GM12878 (cell line): ENCODE measurements at regions not wholly inside any gene's neighbourhood (a gene's known extent, or its start where the extent isn't known, plus 50 kb on each side); places are given as distances from the start of the nearest gene placed in this dataset.

Source experiments
- ATAC-seq: fragments of 200-7000 bp; cut with Tn5 transposase; 3 replicates; pipeline ENCODE4 v1.9.1; 2020; ENCODE audit warnings: mild to moderate bottlenecking, moderate library complexity
- BruUV-seq: library from RNA; stranded (reverse); fragments of 400-500 nt; replicated peaks from 2 replicates; lab custom pipeline; 2021; lab: Mats Ljungman, UMichigan
- CTCF ChIA-PET: fragments of 300-600 bp; sonication (Branson Sonifier 250); formaldehyde crosslinking; extraction: SDS; loops from one replicate; lab custom pipeline; 2021; ENCODE audit warnings: inconsistent platforms; lab: Yijun Ruan, JAX
- POLR2A ChIA-PET: fragments of 350-600 bp; formaldehyde crosslinking; extraction: SDS; loops from one replicate; lab custom pipeline; 2021; ENCODE audit warnings: inconsistent platforms; lab: Charles Lee
- RAD21 ChIA-PET: fragments of 300-600 bp; sonication (Branson Sonifier 250); formaldehyde crosslinking; loops from one replicate; lab custom pipeline; 2023; ENCODE audit warnings: antibody characterized with exemption; ENCODE audit not compliant: unreplicated experiment; lab: Charles Lee
- SMC1A ChIA-PET: fragments of 300-600 bp; sonication (Branson Sonifier 250); formaldehyde crosslinking; loops from one replicate; lab custom pipeline; 2023; ENCODE audit not compliant: unreplicated experiment, uncharacterized antibody; lab: Charles Lee
- DNase-seq: peaks from one replicate; pipeline ENCODE4 v3.0.0-alpha.2; 2011; ENCODE audit warnings: low read depth, low spot score
- FAIRE-seq: peaks from 3 replicates; lab custom pipeline; 2011; peaks lifted over from hg19 to GRCh38; lab: Jason Lieb, UNC
- H2AFZ ChIP-seq: 2 replicates; pipeline ENCODE4 v1.6.0; 2011; ENCODE audit warnings: low read depth, low read length, control low read depth; ENCODE audit not compliant: control insufficient read depth
- H3K27ac ChIP-seq: 2 replicates; pipeline ENCODE4 v1.5.1; 2011; ENCODE audit warnings: control low read depth; ENCODE audit not compliant: control insufficient read depth, insufficient read depth
- H3K27me3 ChIP-seq, 2 experiments: replicated peaks in 1 of 2; 2 replicates each; pipeline versions ENCODE4 v1.6.0 to v1.6.1; 2011; ENCODE audit warnings: low read length in 1 of 2; ENCODE audit not compliant: control insufficient read depth in 2 of 2, insufficient read depth in 2 of 2
- H3K36me3 ChIP-seq, 2 experiments: 2 replicates each; pipeline ENCODE4 v1.5.1; 2011; ENCODE audit warnings: low read length in 1 of 2; ENCODE audit not compliant: control insufficient read depth in 2 of 2, insufficient read depth in 2 of 2
- H3K4me1 ChIP-seq: 2 replicates; pipeline ENCODE4 v1.6.1; 2011; ENCODE audit warnings: mild to moderate bottlenecking, low read length, moderate library complexity, mixed read lengths; ENCODE audit not compliant: control insufficient read depth, insufficient read depth
- H3K4me2 ChIP-seq: 2 replicates; pipeline ENCODE4 v1.6.0; 2011; ENCODE audit warnings: control low read depth; ENCODE audit not compliant: control insufficient read depth, insufficient read depth
- H3K4me3 ChIP-seq: fragments of 200-600 bp; sonication (generic); 2 replicates; pipeline ENCODE4 v1.5.1; 2016
- H3K79me2 ChIP-seq: 2 replicates; pipeline ENCODE4 v1.6.0; 2011; ENCODE audit warnings: low read length; ENCODE audit not compliant: control insufficient read depth, insufficient read depth
- H3K9ac ChIP-seq: 2 replicates; pipeline ENCODE4 v1.8.0; 2011; ENCODE audit warnings: low read length, control low read depth, mixed read lengths; ENCODE audit not compliant: control insufficient read depth, insufficient read depth
- H3K9me3 ChIP-seq: replicated peaks from 3 replicates; pipeline ENCODE4 v1.5.1; 2011; ENCODE audit warnings: mild to moderate bottlenecking, low read length; ENCODE audit not compliant: control insufficient read depth, insufficient read depth
- H4K20me1 ChIP-seq: 2 replicates; pipeline ENCODE4 v1.6.0; 2011; ENCODE audit not compliant: control insufficient read depth, insufficient read depth
- ATF7 ChIP-seq: fragments of 450-650 bp; IDR thresholded peaks from 2 replicates; pipeline ENCODE4 v1.6.1; 2016; ENCODE audit warnings: low read depth, mild to moderate bottlenecking
- CBFB ChIP-seq: IDR thresholded peaks from 2 replicates; pipeline ENCODE4 v1.6.1; 2016; ENCODE audit warnings: antibody characterized with exemption, low read depth
- CBX5 ChIP-seq: sonication (generic); IDR thresholded peaks from 2 replicates; pipeline ENCODE4 v1.6.1; 2016; ENCODE audit warnings: low read depth, moderate library complexity, mild to moderate bottlenecking, inconsistent platforms
- HDAC6 ChIP-seq: fragments of 200-600 bp; sonication (generic); IDR thresholded peaks from one replicate; pipeline ENCODE4 v1.8.0; 2017; ENCODE audit warnings: antibody characterized with exemption; ENCODE audit not compliant: unreplicated experiment
- MEF2B ChIP-seq: fragments of 450-650 bp; IDR thresholded peaks from 2 replicates; pipeline ENCODE4 v1.6.1; 2018; ENCODE audit warnings: mild to moderate bottlenecking, moderate library complexity; ENCODE audit not compliant: partially characterized antibody, poor library complexity, severe bottlenecking
- MTA2 ChIP-seq: fragments of 450-650 bp; IDR thresholded peaks from 2 replicates; pipeline ENCODE4 v1.6.1; 2016; ENCODE audit warnings: low read depth, mild to moderate bottlenecking, moderate library complexity
- PAX5 ChIP-seq: IDR thresholded peaks from 2 replicates; pipeline ENCODE4 v1.6.1; 2011; ENCODE audit warnings: low read depth, low read length, borderline replicate concordance
- POU2F2 ChIP-seq: IDR thresholded peaks from 3 replicates; pipeline ENCODE4 v1.6.1; 2011; ENCODE audit warnings: low read depth, mild to moderate bottlenecking, low read length, borderline replicate concordance
- RAD21 ChIP-seq: IDR thresholded peaks from 2 replicates; pipeline ENCODE4 v1.6.1; 2011; ENCODE audit warnings: mild to moderate bottlenecking, low read depth, low read length, moderate library complexity; ENCODE audit not compliant: insufficient read depth
- SMAD5 ChIP-seq: IDR thresholded peaks from 2 replicates; pipeline ENCODE4 v1.6.1; 2016; ENCODE audit warnings: antibody characterized with exemption, low read depth
- SUPT20H ChIP-seq: IDR thresholded peaks from 2 replicates; pipeline ENCODE4 v1.6.1; 2011; ENCODE audit warnings: low read depth, mild to moderate bottlenecking, low read length, moderate library complexity, borderline replicate concordance; ENCODE audit not compliant: control insufficient read depth
- ZNF24 ChIP-seq: fragments of 450-650 bp; IDR thresholded peaks from 2 replicates; pipeline ENCODE4 v1.6.1; 2017; ENCODE audit warnings: antibody characterized with exemption, mild to moderate bottlenecking
- ZNF274 ChIP-seq: IDR thresholded peaks from one replicate; pipeline ENCODE4 v1.8.0; 2011; ENCODE audit not compliant: insufficient read length, insufficient read depth
- WGBS: methylation state at CpG from one replicate; pipeline ENCODE4 v1.1.6; 2016; ENCODE audit warnings: low lambda C conversion rate; ENCODE audit not compliant: insufficient replicate concordance, insufficient coverage; ENCODE audit errors: missing lambda C conversion rate; 5-methylcytosine and 5-hydroxymethylcytosine counted together
- in situ Hi-C: fragments of 300-500 bp; cut with MboI; formaldehyde crosslinking; loops from 9 replicates; pipeline ENCODE4 v1.14.3; 2018; ENCODE audit warnings: mixed read lengths
- intact Hi-C: fragments of 100-400 bp; cut with micrococcal nuclease; formaldehyde crosslinking; loops from one replicate; pipeline ENCODE4 v1.14.2; 2022; ENCODE audit not compliant: unreplicated experiment
- TF ChIP-seq, protein P1 (sequence below): fragments of 450-650 bp; IDR thresholded peaks from 2 replicates; pipeline ENCODE4 v1.6.1; 2014; ENCODE audit warnings: mild to moderate bottlenecking
- TF ChIP-seq, protein P2 (sequence below): fragments of 450-650 bp; IDR thresholded peaks from 2 replicates; pipeline ENCODE4 v1.6.1; 2018; ENCODE audit warnings: mild to moderate bottlenecking, low read depth, moderate library complexity; ENCODE audit not compliant: partially characterized antibody
- TF ChIP-seq, protein P3 (sequence below), 3 experiments: IDR thresholded peaks in 2 of 3; conservative IDR thresholded peaks in 1 of 3; 2 replicates each; pipeline ENCODE4 v1.5.1; 2011; ENCODE audit warnings: low read depth in 3 of 3, low read length in 3 of 3, mild to moderate bottlenecking in 3 of 3, control low read depth in 2 of 3, moderate library complexity in 2 of 3, inconsistent platforms in 1 of 3, mixed read lengths in 1 of 3; ENCODE audit not compliant: control insufficient read depth in 2 of 3, insufficient read depth in 1 of 3; ENCODE audit errors: extremely low read depth in 1 of 3

DNA sequence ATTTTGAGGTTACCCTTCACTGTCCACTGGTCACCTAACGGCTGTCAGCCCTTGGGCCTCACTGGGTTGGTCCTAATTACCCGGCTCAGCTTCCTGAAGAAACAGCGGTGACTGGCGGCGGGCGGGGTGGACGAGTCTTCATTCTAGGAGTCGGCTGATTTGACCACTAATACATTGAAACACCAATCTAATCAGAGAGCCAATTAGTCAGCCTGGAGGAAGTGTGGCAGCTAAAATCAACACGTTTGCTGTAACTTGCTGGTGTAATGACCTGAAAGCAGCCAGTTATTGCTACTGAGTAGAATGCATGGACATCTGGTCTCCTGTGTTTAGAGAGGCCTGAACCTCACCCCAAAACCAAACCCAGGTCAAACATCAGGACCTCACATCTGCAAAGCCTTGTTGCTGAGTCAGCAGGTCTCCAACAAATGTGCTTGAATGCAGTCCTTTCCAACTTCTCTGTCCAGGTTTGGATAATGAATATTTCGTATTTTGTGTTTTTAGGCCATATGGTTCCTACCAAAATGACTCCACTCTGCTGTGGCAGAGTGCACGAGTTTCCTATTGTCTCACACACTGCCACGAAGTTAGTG is 496.4 kb downstream of the BRD1 start:
- Histone ChIP-seq H3K36me3 (no peaks in the 10 kb centered on the region), H3K4me3 (no peak overlapping the region), H2AFZ (no peak overlapping the region), H3K27ac (no peak overlapping the region), H3K4me2 (no peak overlapping the region), H4K20me1 (no peaks in the 10 kb centered on the region), H3K9ac (no peak overlapping the region), H3K79me2 (no peaks in the 10 kb centered on the region), H3K9me3 (no peaks in the 10 kb centered on the region; the same call in 2 of the 3 replicates), H3K27me3 (no peaks in the 10 kb centered on the region; a peak in 1 of 4 replicates), H3K4me1 (no peaks in the 10 kb centered on the region)
- ATAC-seq (no peak), DNase-seq (no peak), FAIRE-seq (no peak)
- ChIA-PET SMC1A (no interaction called here), POLR2A (no interaction called here), RAD21 (no interaction called here), CTCF (no interaction called here)
- TF ChIP-seq SMAD5 (no peak), HDAC6 (no peak), MEF2B (no peak), MTA2 (no peak), SUPT20H (no peak), POU2F2 (no peak), CBX5 (no peak), ZNF274 (no peak), PAX5 (no peak), CBFB (no peak), ZNF24 (no peak), ATF7 (no peak), RAD21 (no peak)
- TF ChIP-seq, protein P1, sequence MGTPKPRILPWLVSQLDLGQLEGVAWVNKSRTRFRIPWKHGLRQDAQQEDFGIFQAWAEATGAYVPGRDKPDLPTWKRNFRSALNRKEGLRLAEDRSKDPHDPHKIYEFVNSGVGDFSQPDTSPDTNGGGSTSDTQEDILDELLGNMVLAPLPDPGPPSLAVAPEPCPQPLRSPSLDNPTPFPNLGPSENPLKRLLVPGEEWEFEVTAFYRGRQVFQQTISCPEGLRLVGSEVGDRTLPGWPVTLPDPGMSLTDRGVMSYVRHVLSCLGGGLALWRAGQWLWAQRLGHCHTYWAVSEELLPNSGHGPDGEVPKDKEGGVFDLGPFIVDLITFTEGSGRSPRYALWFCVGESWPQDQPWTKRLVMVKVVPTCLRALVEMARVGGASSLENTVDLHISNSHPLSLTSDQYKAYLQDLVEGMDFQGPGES: no peak
- TF ChIP-seq, protein P2, sequence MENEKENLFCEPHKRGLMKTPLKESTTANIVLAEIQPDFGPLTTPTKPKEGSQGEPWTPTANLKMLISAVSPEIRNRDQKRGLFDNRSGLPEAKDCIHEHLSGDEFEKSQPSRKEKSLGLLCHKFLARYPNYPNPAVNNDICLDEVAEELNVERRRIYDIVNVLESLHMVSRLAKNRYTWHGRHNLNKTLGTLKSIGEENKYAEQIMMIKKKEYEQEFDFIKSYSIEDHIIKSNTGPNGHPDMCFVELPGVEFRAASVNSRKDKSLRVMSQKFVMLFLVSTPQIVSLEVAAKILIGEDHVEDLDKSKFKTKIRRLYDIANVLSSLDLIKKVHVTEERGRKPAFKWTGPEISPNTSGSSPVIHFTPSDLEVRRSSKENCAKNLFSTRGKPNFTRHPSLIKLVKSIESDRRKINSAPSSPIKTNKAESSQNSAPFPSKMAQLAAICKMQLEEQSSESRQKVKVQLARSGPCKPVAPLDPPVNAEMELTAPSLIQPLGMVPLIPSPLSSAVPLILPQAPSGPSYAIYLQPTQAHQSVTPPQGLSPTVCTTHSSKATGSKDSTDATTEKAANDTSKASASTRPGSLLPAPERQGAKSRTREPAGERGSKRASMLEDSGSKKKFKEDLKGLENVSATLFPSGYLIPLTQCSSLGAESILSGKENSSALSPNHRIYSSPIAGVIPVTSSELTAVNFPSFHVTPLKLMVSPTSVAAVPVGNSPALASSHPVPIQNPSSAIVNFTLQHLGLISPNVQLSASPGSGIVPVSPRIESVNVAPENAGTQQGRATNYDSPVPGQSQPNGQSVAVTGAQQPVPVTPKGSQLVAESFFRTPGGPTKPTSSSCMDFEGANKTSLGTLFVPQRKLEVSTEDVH: no peak
- TF ChIP-seq, protein P3, sequence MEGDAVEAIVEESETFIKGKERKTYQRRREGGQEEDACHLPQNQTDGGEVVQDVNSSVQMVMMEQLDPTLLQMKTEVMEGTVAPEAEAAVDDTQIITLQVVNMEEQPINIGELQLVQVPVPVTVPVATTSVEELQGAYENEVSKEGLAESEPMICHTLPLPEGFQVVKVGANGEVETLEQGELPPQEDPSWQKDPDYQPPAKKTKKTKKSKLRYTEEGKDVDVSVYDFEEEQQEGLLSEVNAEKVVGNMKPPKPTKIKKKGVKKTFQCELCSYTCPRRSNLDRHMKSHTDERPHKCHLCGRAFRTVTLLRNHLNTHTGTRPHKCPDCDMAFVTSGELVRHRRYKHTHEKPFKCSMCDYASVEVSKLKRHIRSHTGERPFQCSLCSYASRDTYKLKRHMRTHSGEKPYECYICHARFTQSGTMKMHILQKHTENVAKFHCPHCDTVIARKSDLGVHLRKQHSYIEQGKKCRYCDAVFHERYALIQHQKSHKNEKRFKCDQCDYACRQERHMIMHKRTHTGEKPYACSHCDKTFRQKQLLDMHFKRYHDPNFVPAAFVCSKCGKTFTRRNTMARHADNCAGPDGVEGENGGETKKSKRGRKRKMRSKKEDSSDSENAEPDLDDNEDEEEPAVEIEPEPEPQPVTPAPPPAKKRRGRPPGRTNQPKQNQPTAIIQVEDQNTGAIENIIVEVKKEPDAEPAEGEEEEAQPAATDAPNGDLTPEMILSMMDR (IDR thresholded peaks at IDR 0.05 in 2 of 3, conservative IDR thresholded peaks at IDR 0.05 in 1 of 3; ENCODE audit: control insufficient read depth in 2 of 3, extremely low read depth in 1 of 3, insufficient read depth in 1 of 3, low read depth in 3 of 3, low read length in 3 of 3): no peak
- in situ Hi-C loops (loop anchor here (25.0 kb wide), 1 partner anchor 706 kb away; no protein-coding TSS in a partner anchor), intact Hi-C loops (no loop called here)
- 30% methylated on average over 12 of the region's 12 CpGs for WGBS
- no TSS peak for BruUV-seq
